GM21717 (cell line): ENCODE measurements at regions not wholly inside any gene's neighbourhood (a gene's known extent, or its start where the extent isn't known, plus 50 kb on each side); places are given as distances from the start of the nearest gene placed in this dataset.
"Not testable (repeated sequence)": the region's sequence is repeated elsewhere in the genome, so short reads cannot be mapped to it uniquely, and the experiment has no call there.

Experiments used
- ATAC-seq: cut with Tn5 transposase; IDR thresholded peaks from one replicate; pipeline ENCODE4 v1.9.1; 2021; ENCODE audit warnings: mild to moderate bottlenecking, moderate library complexity; ENCODE audit not compliant: unreplicated experiment

DNA sequence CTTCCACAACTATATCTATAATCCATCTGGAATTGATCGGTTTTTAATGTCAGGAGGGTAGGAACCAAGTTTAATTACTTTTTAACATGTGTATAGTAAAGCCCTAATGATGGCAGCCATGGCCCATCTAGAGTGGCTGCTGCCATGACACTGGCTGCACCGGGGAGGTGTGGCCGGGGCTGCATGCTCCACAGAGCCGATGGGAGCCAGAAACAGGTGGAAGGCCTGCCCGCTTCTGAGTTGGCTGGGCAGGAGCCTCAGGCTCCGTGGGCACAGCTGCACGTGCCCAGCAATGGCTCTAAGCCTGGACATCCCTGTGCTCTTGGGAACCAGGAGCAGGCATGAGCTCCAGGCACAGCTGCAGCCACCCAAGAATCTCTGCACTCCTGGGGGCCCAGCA, 73.0 kb downstream of the GBP6 start:
- no peak for ATAC-seq

DNA sequence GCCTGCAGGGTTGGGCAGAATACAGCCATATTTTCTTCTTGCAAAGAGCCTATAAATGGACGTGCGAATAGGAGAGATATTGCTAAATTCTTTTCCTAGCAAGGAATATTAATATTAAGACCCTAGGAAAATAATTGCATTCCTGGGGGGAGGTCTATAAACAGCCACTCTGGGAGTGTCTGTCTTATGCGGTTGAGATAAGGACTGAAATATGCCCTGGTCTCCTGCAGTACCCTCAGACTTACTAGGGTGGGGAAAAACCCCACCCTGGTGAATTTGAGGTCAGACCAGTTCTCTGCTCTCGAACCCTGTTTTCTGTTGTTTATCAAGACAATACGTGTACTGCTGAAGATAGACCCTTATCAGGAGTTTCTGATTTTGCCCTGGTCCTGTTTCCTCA, 74.4 kb downstream of the GBP6 start:
- not testable (repeated sequence) for ATAC-seq

DNA sequence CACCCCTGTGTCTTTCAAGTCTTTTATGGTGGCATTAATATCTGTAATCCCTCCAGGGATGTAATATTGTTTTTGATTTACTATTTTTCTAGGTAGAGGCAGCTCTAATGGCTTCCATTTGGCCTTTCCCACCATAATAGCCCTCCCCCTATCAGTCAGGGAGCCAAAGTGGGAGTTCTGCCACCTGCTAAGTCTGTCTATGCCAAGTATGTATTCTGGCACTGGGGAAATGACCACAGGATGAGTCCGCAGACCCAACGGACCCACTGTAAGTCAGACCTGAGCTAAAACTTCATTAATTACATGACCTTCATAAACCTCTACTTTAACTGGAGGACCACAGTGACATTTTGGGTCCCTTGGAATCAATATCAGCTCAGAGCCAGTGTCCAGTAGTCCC, 77.1 kb downstream of the GBP6 start:
- ATAC-seq: no peak

DNA sequence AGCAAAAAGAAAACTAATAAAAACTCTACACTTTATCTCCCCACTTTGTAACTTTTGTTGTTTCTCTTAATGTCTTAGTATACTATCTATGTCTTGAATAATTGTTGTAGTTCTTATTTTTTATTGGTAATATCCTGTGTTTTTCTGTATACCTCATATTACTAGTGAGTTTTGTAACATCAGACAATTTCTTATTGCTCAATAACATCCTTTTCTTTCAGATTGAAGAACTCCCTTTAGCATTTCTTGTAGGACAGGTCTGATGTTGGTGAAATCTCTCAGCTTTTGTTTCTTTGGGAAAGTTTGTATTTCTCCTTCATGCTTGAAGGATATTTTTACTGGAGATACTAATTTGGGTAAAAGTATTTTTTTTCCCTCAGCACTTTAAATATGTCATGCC, 79.8 kb upstream of the LRRC8B start:
- no peak for ATAC-seq

DNA sequence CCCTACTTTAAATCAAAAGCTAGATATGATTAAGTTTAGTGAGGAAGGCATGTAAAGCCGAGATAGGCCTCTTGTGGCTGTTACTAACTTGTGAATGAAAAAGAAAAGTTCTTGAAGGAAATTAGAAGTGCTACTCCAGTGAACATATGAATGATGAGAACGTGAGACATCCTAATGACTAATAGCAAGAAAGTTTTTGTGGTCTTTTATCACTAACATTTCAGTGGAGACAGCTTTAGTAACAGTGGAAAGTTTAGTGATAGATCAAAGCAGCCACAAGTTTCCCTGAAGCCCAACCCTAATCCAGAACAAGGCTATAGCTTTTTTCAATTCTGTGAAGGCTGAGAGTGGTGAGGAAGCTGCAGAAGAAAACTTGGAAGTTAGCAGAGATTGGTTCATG, 73.6 kb upstream of the LRRC8B start:
- peak; percentile 68 for ATAC-seq

DNA sequence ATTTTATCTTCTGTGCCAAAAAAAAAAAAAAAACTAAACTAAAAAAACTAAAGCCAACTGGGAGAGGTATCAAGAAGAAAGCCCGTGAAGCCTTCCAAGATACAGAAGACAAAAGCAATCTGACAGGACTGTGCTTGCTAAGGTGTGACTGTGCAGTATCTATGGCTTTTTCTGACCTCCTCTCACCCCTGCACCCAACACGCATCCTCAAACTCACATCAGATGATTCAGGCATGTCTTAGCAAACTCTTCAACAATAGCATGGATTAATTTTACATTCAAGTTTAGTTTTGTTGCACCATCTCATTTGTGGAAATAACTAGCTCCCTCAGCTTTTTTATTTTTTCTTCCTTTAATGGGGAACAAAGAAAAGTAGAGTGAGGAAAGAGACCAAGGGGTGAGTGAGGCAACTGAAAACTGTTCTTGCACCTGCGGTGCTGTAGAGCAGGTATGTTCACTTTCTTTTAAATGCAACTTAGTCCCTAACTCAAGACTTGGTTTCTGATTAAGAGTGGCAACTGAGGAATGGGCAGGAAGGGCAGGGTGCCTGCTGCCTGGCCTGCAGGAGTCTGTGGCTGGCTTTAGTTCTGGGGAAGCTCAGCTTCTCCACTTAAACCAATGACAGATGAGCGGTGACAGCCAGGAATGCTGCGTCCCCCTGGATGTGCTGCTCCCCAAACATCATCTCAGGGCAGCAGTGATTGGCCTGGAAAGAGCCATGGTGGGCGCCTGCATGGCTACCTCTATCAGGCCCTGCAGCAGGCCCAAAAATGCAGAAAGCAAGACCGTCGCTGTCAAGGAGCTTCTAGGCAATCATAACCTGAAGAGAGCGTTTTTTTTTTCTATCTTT, 71.3 kb upstream of the LRRC8B start:
- no peak for ATAC-seq

DNA sequence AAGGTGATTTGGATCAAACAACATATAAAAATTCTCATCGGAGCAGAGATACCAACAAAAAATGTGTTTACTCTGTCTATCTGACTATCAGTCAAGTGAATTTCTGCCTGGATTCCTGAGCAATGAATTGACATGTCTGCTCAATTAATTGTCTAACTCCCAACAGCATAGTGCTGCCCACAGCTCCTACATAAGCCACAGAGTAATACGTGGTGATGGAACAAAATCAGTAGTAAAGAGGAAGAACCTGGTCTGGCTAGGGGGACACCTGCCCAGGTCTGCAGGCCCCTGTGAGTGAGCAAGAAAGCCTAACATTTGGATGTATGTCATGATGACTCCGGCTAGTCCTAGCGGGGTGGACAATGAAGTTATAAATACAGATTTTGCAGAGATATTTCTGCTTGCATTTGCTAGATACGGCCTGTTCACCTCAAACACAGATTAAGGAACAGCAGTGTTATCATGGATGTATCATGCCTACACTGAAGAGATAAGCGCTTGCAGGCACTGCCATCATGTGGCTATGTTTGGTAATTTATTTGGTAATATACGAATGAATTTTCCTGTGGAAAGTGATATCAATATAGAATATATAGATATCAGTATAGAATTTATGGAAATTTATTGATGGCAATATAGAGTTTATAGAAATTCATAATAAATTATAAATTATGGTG, 69.6 kb upstream of the LRRC8B start:
- ATAC-seq: no peak

DNA sequence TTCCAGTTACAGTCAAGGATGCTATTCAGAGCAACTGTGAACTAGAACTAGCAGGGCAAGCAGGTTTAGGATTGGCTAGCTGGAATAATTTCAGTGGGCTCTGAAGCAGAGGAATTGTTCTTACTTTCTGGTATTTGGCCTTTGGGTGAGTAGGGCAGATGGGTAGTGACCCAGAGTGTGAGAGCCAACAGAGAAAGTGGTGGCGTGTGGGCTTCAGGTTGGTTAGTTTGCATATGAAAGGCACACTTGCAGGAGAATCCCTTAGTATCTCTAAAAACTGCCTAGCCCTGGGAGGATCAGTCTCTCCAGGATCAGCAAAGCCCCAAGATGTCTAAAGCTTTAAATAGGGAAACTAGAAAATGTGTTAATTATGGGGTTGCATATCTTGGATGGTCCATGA, 67.6 kb upstream of the LRRC8B start:
- no peak for ATAC-seq

DNA sequence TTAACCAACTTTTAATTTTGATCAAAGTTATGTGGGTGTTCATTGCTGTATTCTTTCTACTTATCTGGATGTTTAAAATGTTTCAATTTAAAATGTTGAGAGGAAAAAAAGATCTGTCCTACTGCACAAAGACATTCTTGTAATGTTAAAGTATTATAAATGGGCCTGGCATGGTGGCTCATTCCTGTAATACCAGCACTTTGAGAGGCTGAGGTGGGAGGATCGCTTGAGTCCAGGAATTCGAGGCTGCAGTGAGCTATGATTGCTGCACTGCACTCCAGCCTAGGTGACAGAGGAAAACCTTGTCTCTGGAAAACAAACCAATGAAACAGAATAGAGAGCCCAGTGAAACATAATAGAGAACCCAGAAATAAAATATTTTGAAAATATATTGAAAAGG, 65.5 kb upstream of the LRRC8B start:
- no peak for ATAC-seq

DNA sequence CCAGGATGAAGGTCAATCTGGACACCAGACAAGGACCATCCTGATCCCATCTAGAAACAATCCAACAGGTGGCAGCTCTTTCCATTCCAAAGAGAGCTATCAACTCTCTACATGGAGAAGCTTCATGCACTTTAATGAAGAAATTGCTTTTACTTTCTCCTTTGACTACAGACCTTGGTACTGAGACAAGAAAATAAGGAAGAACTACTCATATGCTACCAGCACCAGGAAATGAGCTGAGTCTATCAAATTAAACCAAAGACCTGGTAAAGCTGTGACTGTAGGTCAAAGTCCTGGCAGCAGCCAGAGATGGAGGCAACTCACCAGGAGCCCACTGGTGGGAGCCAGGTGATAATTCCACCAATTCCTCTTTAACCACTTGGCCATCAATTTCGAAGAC, 64.3 kb upstream of the LRRC8B start:
- no peak for ATAC-seq

DNA sequence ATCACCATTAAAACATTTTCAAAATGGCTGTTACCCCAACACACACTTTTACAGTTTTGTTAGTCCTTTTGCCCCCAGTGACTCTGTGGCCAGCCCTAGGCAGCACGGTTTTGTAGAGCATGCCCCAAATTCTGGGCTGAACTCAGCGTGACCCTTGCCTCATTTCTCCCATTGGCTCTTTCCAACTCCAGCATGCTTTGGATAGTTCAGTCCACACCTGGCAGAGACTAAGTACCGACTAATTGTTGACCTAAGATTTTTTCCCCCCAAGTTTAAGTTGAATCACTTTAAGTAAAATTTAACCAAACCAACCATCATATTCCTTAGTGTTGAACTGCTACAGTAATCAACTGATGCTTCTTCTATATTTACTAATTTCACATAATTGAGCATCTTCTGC, 62.4 kb upstream of the LRRC8B start:
- no peak for ATAC-seq

DNA sequence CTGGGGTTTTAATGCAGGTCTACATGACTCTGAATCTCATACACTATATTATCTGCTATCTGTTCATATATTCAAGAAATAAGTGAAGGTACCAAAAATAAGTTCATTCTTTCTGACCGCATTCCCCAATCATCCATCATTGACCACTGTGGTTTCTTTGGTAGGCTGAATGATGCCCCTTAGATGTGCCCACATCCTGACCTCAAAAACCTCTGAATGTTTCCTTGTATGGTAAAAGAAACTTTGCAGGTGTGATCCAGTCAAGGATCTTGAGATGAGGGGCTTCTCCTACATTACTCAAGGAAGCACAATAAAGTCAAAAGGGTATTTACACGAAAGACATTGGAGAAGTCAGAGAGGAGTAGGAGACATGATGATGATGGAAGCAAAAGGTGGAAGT, 60.6 kb upstream of the LRRC8B start:
- ATAC-seq: no peak

DNA sequence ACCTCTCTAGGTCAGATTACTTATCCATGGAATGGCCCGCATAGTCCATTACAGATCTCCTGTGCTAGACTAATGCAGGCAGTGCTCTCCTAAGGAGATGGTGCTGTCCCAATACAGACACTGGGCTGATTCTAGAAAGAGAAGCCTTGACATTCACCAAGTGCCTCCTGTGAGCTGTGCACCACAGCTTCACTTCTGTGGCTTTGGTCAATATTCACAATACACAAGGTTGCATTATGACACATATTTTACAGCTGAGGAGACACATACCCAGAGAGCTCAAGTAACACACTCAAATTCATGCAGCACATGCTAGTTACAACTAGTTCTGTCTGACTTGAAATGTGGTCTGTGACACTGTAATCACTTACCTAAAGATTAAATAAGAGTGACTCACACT, 59.4 kb upstream of the LRRC8B start:
- ATAC-seq: no peak

DNA sequence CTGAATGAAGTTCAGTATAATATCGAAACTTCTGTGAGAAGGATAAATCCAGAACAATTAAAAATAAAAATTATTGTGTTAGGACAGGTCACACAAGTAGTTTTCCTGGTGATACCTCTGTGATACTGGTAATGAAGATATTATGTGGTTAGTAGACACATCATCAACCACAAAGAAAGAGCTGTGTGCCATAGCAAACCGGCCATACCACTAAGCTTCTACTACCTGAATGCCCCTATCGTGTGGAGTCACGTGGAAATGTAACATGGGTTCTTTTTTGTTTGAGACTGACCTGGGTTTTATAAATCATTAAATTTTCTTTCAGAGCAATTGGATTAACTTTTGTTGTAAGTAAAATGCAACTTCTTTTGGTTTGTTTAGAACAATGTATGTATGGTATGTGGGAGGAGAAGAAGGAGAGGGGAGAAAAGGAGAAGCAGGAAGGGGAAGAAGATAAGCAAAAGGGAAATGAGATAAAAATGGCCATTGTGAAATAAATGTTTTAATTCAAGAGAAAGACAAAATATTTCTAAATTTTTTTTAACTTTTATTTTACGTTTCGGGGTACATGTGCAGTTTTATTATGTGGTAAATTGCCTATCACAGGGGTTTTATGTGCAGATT, 58.2 kb upstream of the LRRC8B start:
- ATAC-seq: no peak

DNA sequence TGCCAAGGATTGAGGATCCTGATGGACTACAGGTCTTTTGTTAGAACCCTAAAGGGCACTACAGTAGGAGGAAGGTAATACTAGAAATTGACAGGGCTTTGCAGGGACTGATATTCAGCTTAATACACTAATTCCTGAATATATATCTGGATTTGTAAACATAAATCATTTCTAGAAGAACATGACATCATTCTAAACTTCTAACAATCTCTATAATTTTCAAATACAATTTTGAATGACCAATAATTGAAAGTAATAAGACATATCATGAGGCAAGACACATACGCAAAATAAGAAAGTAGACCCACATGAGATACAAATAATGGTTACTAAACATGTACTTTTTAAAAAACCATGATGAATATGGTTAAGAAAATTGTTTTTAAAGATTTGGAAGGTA, 52.4 kb upstream of the LRRC8B start:
- no peak for ATAC-seq

DNA sequence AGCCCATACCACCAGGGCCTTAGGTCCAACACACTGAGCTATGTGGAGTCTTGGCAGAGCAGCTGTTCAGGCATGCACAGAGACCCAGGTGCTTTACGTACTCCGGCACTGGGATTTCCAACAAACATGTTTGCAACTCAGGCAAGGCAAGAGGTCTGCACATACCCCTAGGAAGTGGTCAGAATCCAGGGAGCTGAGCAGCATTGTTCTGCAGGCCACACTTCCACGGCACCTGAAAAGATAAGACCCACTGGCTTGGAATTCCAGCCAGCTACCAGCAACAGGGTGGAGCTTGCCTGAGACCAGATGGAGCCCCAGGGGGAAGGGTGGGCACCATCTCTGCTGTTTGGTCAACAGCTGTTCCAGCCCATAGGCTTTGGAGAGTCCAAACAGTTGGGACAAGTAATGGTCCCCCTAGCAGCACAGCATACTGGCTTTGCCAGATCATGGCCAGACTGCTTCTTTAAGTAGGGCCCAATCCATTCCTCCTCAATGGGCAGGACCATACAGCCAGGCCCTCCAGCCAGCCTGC, 51.7 kb upstream of the LRRC8B start:
- no peak for ATAC-seq
